HCT116 (cell line): ENCODE measurements at regions not wholly inside any gene's neighbourhood (a gene's known extent, or its start where the extent isn't known, plus 50 kb on each side); places are given as distances from the start of the nearest gene placed in this dataset.
"Not testable (repeated sequence)": the region's sequence is repeated elsewhere in the genome, so short reads cannot be mapped to it uniquely, and the experiment has no call there.

ENCODE experiments used
- ATAC-seq: fragments of 200-7000 bp; cut with Tn5 transposase; 2 replicates; pipeline ENCODE4 v1.9.1; 2020; ENCODE audit warnings: mild to moderate bottlenecking, moderate library complexity
- BruUV-seq: library from RNA; stranded (reverse); fragments of 400-500 nt; replicated peaks from 2 replicates; lab custom pipeline; 2021; lab: Mats Ljungman, UMichigan
- CTCF ChIA-PET: fragments of 300-600 bp; sonication (Branson Sonifier 250); formaldehyde crosslinking; loops from one replicate; lab custom pipeline; 2021; ENCODE audit warnings: antibody characterized with exemption; lab: Charles Lee
- POLR2A ChIA-PET: fragments of 300-600, 350-600 bp; sonication (Branson Sonifier 250); formaldehyde crosslinking; loops from one replicate; lab custom pipeline; 2021; ENCODE audit warnings: antibody characterized with exemption; lab: Charles Lee
- RAD21 ChIA-PET, 2 experiments: fragments of 300-600 bp; sonication (Branson Sonifier 250); formaldehyde crosslinking; loops; one replicate each; lab custom pipeline; 2023; ENCODE audit warnings: low total read pairs in 2 of 2; ENCODE audit not compliant: uncharacterized antibody in 2 of 2, unreplicated experiment in 2 of 2, low non-redundant PET in 1 of 2; lab: Charles Lee
- DNase-seq: peaks from one replicate; pipeline ENCODE4 v3.0.0-alpha.2; 2010; ENCODE audit warnings: low read depth, low spot score
- H2AFZ ChIP-seq: fragments of 200-600 bp; shearing (Covaris generic), sonication (generic); 2 replicates; pipeline ENCODE4 v1.6.1; 2017; ENCODE audit warnings: low read depth, mixed run types, mixed read lengths, antibody characterized with exemption, low read length; ENCODE audit not compliant: poor library complexity, severe bottlenecking
- H3K27ac ChIP-seq: 2 replicates; pipeline ENCODE4 v1.5.1; 2012; ENCODE audit warnings: low read depth, low read length
- H3K27me3 ChIP-seq: fragments of 200-600 bp; sonication (generic); 2 replicates; pipeline ENCODE4 v1.6.1; 2016; ENCODE audit warnings: mixed run types, low read length, mixed read lengths; ENCODE audit not compliant: insufficient read depth
- H3K36me3 ChIP-seq, 2 experiments: fragments of 200-500 bp in 1 of 2; fragments of 200-600 bp in 1 of 2; sonication (Bioruptor generic) in 1 of 2; sonication (generic) in 1 of 2; 2 replicates each; pipeline versions ENCODE4 v1.5.1 to v1.6.1; 2014 to 2016; ENCODE audit warnings: low read length in 2 of 2, inconsistent platforms in 1 of 2, mixed read lengths in 1 of 2, mixed run types in 1 of 2; ENCODE audit not compliant: insufficient read depth in 2 of 2, control insufficient read depth in 1 of 2
- H3K4me1 ChIP-seq, 2 experiments: fragments of 200-600 bp in 1 of 2; sonication (generic) in 1 of 2; 2 replicates each; pipeline versions ENCODE4 v1.5.1 to v1.6.1; 2012 to 2017; ENCODE audit warnings: low read length in 2 of 2, inconsistent platforms in 1 of 2, mild to moderate bottlenecking in 1 of 2, mixed read lengths in 1 of 2, mixed run types in 1 of 2, moderate library complexity in 1 of 2; ENCODE audit not compliant: insufficient read depth in 2 of 2, control insufficient read depth in 1 of 2
- H3K4me2 ChIP-seq: fragments of 200-600 bp; sonication (generic); 2 replicates; pipeline ENCODE4 v1.6.1; 2017; ENCODE audit warnings: mixed run types, low read length, mixed read lengths
- H3K4me3 ChIP-seq, 2 experiments: fragments of 200-600 bp in 1 of 2; sonication (generic) in 1 of 2; replicated peaks in 1 of 2; 2 replicates each; pipeline ENCODE4 v1.5.1; 2011 to 2016; ENCODE audit warnings: low read length in 2 of 2, control low read depth in 1 of 2, low read depth in 1 of 2, mild to moderate bottlenecking in 1 of 2, mixed read lengths in 1 of 2, mixed run types in 1 of 2
- H3K79me2 ChIP-seq: fragments of 200-600 bp; sonication (generic); 2 replicates; pipeline ENCODE4 v1.6.1; 2017; ENCODE audit warnings: mild to moderate bottlenecking, mixed run types, low read length, moderate library complexity, mixed read lengths; ENCODE audit not compliant: insufficient read depth
- H3K9ac ChIP-seq: fragments of 200-600 bp; sonication (generic); 2 replicates; pipeline ENCODE4 v1.6.1; 2016; ENCODE audit warnings: low read length, mixed read lengths
- H3K9me2 ChIP-seq: fragments of 200-600 bp; sonication (generic), shearing (Covaris generic); 2 replicates; pipeline ENCODE4 v1.6.1; 2017; ENCODE audit warnings: mixed run types, mild to moderate bottlenecking, moderate library complexity; ENCODE audit not compliant: insufficient read depth
- H3K9me3 ChIP-seq, 2 experiments: fragments of 200-500 bp in 1 of 2; fragments of 200-600 bp in 1 of 2; sonication (Bioruptor generic) in 1 of 2; sonication (generic) in 1 of 2; 2 replicates each; pipeline ENCODE4 v1.6.1; 2014 to 2017; ENCODE audit warnings: low read length in 2 of 2, mixed read lengths in 2 of 2, inconsistent platforms in 1 of 2, low read depth in 1 of 2, mild to moderate bottlenecking in 1 of 2, mixed run types in 1 of 2, moderate library complexity in 1 of 2; ENCODE audit not compliant: control insufficient read depth in 1 of 2, insufficient read depth in 1 of 2
- H4K20me1 ChIP-seq: fragments of 200-600 bp; sonication (generic), shearing (Covaris generic); 2 replicates; pipeline ENCODE4 v1.6.1; 2017; ENCODE audit warnings: mixed run types, mild to moderate bottlenecking, moderate library complexity; ENCODE audit not compliant: insufficient read depth
- CBX3 ChIP-seq: IDR thresholded peaks from 2 replicates; pipeline ENCODE4 v1.6.1; 2012; ENCODE audit warnings: low read depth
- EZH2 ChIP-seq: fragments of 200-600 bp; sonication (generic); IDR thresholded peaks from 2 replicates; pipeline ENCODE4 v1.6.1; 2017; ENCODE audit warnings: antibody characterized with exemption, mixed run types
- JUND ChIP-seq: IDR thresholded peaks from 2 replicates; pipeline ENCODE4 v1.6.1; 2012
- SRF ChIP-seq: IDR thresholded peaks from 2 replicates; pipeline ENCODE4 v1.6.1; 2012; ENCODE audit warnings: low read depth
- YY1 ChIP-seq: IDR thresholded peaks from 2 replicates; pipeline ENCODE4 v1.6.1; 2011; ENCODE audit warnings: low read length, low read depth, moderate library complexity, mild to moderate bottlenecking; ENCODE audit not compliant: insufficient replicate concordance; ENCODE audit errors: extremely low read depth
- intact Hi-C: fragments of 100-400 bp; cut with micrococcal nuclease; formaldehyde crosslinking; loops from 2 replicates; pipeline ENCODE4 v1.10.0; 2022

DNA sequence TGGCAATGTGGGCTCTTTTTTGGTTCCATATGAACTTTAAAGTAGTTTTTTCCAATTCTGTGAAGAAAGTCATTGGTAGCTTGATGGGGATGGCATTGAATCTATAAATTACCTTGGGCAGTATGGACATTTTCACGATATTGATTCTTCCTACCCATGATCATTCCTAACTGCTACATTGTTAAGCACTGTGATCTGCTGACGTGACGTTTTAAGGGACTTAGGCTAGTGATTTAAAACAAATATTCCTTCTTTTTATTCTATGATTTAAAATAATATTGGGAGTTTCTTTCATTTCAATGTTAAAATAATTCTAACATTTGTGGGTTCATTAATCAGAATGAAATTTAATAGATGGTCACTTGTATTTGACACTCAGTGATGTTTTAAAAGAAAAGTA is 970.9 kb upstream of the POU3F4 start:
- H3K9ac ChIP-seq, POLR2A ChIA-PET, CTCF ChIA-PET, H3K79me2 ChIP-seq, RAD21 ChIA-PET, H3K27me3 ChIP-seq, H3K4me3 ChIP-seq, H3K4me1 ChIP-seq, intact Hi-C loops, H3K4me2 ChIP-seq, ATAC-seq, H4K20me1 ChIP-seq, H3K9me2 ChIP-seq, DNase-seq, H2AFZ ChIP-seq, H3K27ac ChIP-seq, BruUV-seq, H3K36me3 ChIP-seq, H3K9me3 ChIP-seq: not testable (repeated sequence)

GRCh38 chrX:82541822-82542221 is 966.3 kb upstream of the POU3F4 start:
- H3K4me3 ChIP-seq: no peak overlapping the region
- DNase-seq (no peak), ATAC-seq (no peak)
- no peak overlapping the region for H3K9ac ChIP-seq
- no peaks in the 10 kb centered on the region for H4K20me1 ChIP-seq
- H2AFZ ChIP-seq: no peak overlapping the region
- TF ChIP-seq YY1 (no peak), CBX3 (no peak), SRF (no peak), EZH2 (no peak), JUND (no peak)
- BruUV-seq: no TSS peak
- H3K36me3 ChIP-seq: no peaks in the 10 kb centered on the region
- no peak overlapping the region for H3K4me2 ChIP-seq
- CTCF ChIA-PET: no interaction called here
- RAD21 ChIA-PET: no interaction called here
- POLR2A ChIA-PET: no interaction called here
- no peak overlapping the region for H3K27ac ChIP-seq
- no peaks in the 10 kb centered on the region for H3K9me2 ChIP-seq
- no peaks in the 10 kb centered on the region for H3K79me2 ChIP-seq
- intact Hi-C loops: no loop called here
- H3K27me3 ChIP-seq: no peaks in the 10 kb centered on the region
- no peaks in the 10 kb centered on the region for H3K4me1 ChIP-seq
- H3K9me3 ChIP-seq: no peaks in the 10 kb centered on the region

DNA sequence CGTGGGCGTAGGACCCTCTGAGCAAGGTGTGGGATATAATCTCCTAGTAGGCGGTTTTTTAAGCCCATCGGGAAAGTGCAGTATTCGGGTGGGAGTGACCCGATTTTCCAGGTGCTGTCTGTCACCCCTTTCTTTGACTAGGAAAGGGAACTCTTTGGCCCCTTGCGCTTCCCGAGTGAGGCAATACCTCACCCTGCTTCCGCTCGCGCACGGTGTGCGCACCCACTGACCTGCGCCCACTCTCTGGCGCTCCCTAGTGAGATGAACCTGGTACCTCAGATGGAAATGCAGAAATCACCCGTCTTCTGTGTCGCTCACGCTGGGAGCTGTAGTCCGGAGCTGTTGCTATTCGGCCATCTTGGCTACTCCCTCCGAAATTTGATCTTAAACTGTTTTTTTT is 955.9 kb upstream of the POU3F4 start:
- DNase-seq, H3K27me3 ChIP-seq, H2AFZ ChIP-seq, BruUV-seq, H3K79me2 ChIP-seq, H3K9me2 ChIP-seq, H3K9ac ChIP-seq, H3K36me3 ChIP-seq, H3K27ac ChIP-seq, CTCF ChIA-PET, H3K9me3 ChIP-seq, H3K4me2 ChIP-seq, H4K20me1 ChIP-seq, ATAC-seq, RAD21 ChIA-PET, intact Hi-C loops, POLR2A ChIA-PET, H3K4me3 ChIP-seq, H3K4me1 ChIP-seq: not testable (repeated sequence)
